GM19372 (cell line): ENCODE measurements at regions not wholly inside any gene's neighbourhood (a gene's known extent, or its start where the extent isn't known, plus 50 kb on each side); places are given as distances from the start of the nearest gene placed in this dataset.

Experiments used
- ATAC-seq: cut with Tn5 transposase; IDR thresholded peaks from one replicate; pipeline ENCODE4 v1.9.1; 2021; ENCODE audit warnings: mild to moderate bottlenecking, low read depth, moderate library complexity; ENCODE audit not compliant: unreplicated experiment

GRCh38 chr7:22566176-22566575 is 66.2 kb upstream of the STEAP1B start:
- no peak for ATAC-seq

- no peak for ATAC-seq
These were observed 65.4 kb upstream of the STEAP1B start for GRCh38 chr7:22565315-22565811.

- no peak for ATAC-seq
These were observed 64.6 kb upstream of the STEAP1B start for GRCh38 chr7:22564511-22565045.

GRCh38 chr7:22563621-22564241 is 63.7 kb upstream of the STEAP1B start:
- ATAC-seq, result no peak

GRCh38 chr7:22563032-22563501 is 63.1 kb upstream of the STEAP1B start:
- ATAC-seq, result no peak

GRCh38 chr7:22561895-22562593 is 62.1 kb upstream of the STEAP1B start:
- no peak for ATAC-seq

- no peak for ATAC-seq
These were observed 61.4 kb upstream of the STEAP1B start for GRCh38 chr7:22561321-22561811.

GRCh38 chr7:22559829-22560489 is 60.0 kb upstream of the STEAP1B start:
- peak; percentile 66 for ATAC-seq

GRCh38 chr7:22557167-22557566 is 57.2 kb upstream of the STEAP1B start:
- no peak for ATAC-seq

- no peak for ATAC-seq
These were observed 55.5 kb upstream of the STEAP1B start for GRCh38 chr7:22555476-22555875.

- ATAC-seq, result no peak
These were observed 54.2 kb upstream of the STEAP1B start for GRCh38 chr7:22554184-22554583.

GRCh38 chr7:22551768-22552513 is 52.0 kb upstream of the STEAP1B start:
- ATAC-seq, result no peak

- ATAC-seq, result no peak
These were observed 50.6 kb upstream of the STEAP1B start for GRCh38 chr7:22550514-22551030.

- ATAC-seq, result no peak
These were observed 49.9 kb upstream of the STEAP1B start for GRCh38 chr7:22549667-22550513.
